Keratinocyte (primary cell): ENCODE measurements at regions not wholly inside any gene's neighbourhood (a gene's known extent, or its start where the extent isn't known, plus 50 kb on each side); places are given as distances from the start of the nearest gene placed in this dataset.

Source experiments
- DNase-seq: peaks from one replicate; pipeline ENCODE4 v3.0.0-alpha.2; 2011; ENCODE audit warnings: low read depth, missing footprints, low spot score
- FAIRE-seq: peaks from 2 replicates; lab custom pipeline; 2011; peaks lifted over from hg19 to GRCh38; lab: Jason Lieb, UNC
- H2AFZ ChIP-seq: 2 replicates; pipeline ENCODE4 v1.6.0; 2012; ENCODE audit warnings: low read length, control low read depth, inconsistent platforms; ENCODE audit not compliant: control insufficient read depth
- H3K27ac ChIP-seq: 2 replicates; pipeline ENCODE4 v1.5.1; 2011; ENCODE audit warnings: low read length; ENCODE audit not compliant: control insufficient read depth, insufficient read depth
- H3K27me3 ChIP-seq: 3 replicates; pipeline ENCODE4 v1.6.0; 2011; ENCODE audit warnings: low read length; ENCODE audit not compliant: control insufficient read depth, insufficient read depth; ENCODE audit errors: extremely low read depth
- H3K36me3 ChIP-seq, 2 experiments: 2 replicates in 1 of 2; 3 replicates in 1 of 2; pipeline ENCODE4 v1.5.1; 2011; ENCODE audit warnings: low read length in 2 of 2, mild to moderate bottlenecking in 1 of 2; ENCODE audit not compliant: control insufficient read depth in 2 of 2, insufficient read depth in 2 of 2; ENCODE audit errors: extremely low read depth in 1 of 2
- H3K4me1 ChIP-seq: 3 replicates; pipeline ENCODE4 v1.5.1; 2011; ENCODE audit warnings: low read length; ENCODE audit not compliant: control insufficient read depth, insufficient read depth; ENCODE audit errors: extremely low read depth
- H3K4me2 ChIP-seq: 3 replicates; pipeline ENCODE4 v1.6.0; 2011; ENCODE audit warnings: low read depth, low read length; ENCODE audit not compliant: control insufficient read depth, insufficient read depth; ENCODE audit errors: extremely low read depth
- H3K4me3 ChIP-seq, 3 experiments: fragments of 200-600 bp in 1 of 3; sonication (generic) in 1 of 3; 2 replicates in 2 of 3; 3 replicates in 1 of 3; pipeline ENCODE4 v1.5.1; 2011 to 2016; ENCODE audit warnings: low read length in 3 of 3, mild to moderate bottlenecking in 3 of 3, control low read depth in 2 of 3, inconsistent platforms in 1 of 3, low read depth in 1 of 3, mixed read lengths in 1 of 3, mixed run types in 1 of 3, moderate library complexity in 1 of 3; ENCODE audit not compliant: control insufficient read depth in 2 of 3, insufficient read depth in 2 of 3; ENCODE audit errors: extremely low read depth in 1 of 3
- H3K79me2 ChIP-seq: 2 replicates; pipeline ENCODE4 v1.6.0; 2012; ENCODE audit warnings: low read length; ENCODE audit not compliant: control insufficient read depth, insufficient read depth
- H3K9ac ChIP-seq: 3 replicates; pipeline ENCODE4 v1.6.0; 2011; ENCODE audit warnings: low read length; ENCODE audit not compliant: control insufficient read depth, insufficient read depth; ENCODE audit errors: extremely low read depth
- H3K9me1 ChIP-seq: 3 replicates; pipeline ENCODE4 v1.6.0; 2011; ENCODE audit warnings: low read length; ENCODE audit not compliant: control insufficient read depth, insufficient read depth; ENCODE audit errors: extremely low read depth
- H3K9me3 ChIP-seq: 2 replicates; pipeline ENCODE4 v1.5.1; 2012; ENCODE audit warnings: low read depth, low read length; ENCODE audit not compliant: control insufficient read depth
- H4K20me1 ChIP-seq: 3 replicates; pipeline ENCODE4 v1.6.0; 2011; ENCODE audit warnings: low read length; ENCODE audit not compliant: control insufficient read depth, insufficient read depth; ENCODE audit errors: extremely low read depth
- EZH2 ChIP-seq: IDR thresholded peaks from one replicate; pipeline ENCODE4 v1.6.1; 2012; ENCODE audit warnings: inconsistent platforms, mild to moderate bottlenecking, low read length, moderate library complexity
- dilution Hi-C: fragments of 300-500 bp; cut with MboI; formaldehyde crosslinking; loops from one replicate; pipeline ENCODE4 v1.7.0; 2020; ENCODE audit warnings: low sequenced_read_pairs; ENCODE audit not compliant: extremely low pct_ligation_motif_present
- TF ChIP-seq, protein P1 (sequence below), 3 experiments: IDR thresholded peaks in 1 of 3; conservative IDR thresholded peaks in 1 of 3; optimal IDR thresholded peaks in 1 of 3; 2 replicates in 2 of 3; 3 replicates in 1 of 3; pipeline versions ENCODE3 to v1.5.1; 2011; ENCODE audit warnings: low read length in 3 of 3, mild to moderate bottlenecking in 3 of 3, moderate library complexity in 2 of 3, control low read depth in 1 of 3, inconsistent platforms in 1 of 3; ENCODE audit not compliant: insufficient read depth in 2 of 3; ENCODE audit errors: extremely low read depth in 1 of 3

DNA sequence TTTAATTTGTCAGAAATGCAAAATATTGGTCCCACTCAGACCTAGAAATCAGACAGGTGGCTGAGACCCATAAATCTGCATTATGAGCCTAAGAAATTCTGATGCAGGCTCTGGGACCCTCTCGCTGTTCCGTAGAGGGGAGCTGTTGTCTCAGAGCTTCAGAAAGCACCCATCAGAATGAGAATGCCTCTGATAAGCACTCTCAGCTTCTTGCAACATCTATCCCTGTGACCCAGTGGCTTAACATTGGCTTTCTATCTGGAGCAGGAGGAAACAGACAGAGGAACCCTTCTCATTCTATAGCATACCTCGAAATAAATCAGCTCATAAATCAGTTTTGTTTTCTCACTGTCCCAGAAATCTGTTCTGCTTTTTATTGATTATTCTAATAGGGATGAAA, 184.6 kb upstream of the SP4 start:
- TF ChIP-seq EZH2, result no peak
- TF ChIP-seq, protein P1, sequence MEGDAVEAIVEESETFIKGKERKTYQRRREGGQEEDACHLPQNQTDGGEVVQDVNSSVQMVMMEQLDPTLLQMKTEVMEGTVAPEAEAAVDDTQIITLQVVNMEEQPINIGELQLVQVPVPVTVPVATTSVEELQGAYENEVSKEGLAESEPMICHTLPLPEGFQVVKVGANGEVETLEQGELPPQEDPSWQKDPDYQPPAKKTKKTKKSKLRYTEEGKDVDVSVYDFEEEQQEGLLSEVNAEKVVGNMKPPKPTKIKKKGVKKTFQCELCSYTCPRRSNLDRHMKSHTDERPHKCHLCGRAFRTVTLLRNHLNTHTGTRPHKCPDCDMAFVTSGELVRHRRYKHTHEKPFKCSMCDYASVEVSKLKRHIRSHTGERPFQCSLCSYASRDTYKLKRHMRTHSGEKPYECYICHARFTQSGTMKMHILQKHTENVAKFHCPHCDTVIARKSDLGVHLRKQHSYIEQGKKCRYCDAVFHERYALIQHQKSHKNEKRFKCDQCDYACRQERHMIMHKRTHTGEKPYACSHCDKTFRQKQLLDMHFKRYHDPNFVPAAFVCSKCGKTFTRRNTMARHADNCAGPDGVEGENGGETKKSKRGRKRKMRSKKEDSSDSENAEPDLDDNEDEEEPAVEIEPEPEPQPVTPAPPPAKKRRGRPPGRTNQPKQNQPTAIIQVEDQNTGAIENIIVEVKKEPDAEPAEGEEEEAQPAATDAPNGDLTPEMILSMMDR (optimal IDR thresholded peaks at IDR 0.05 in 1 of 3, IDR thresholded peaks at IDR 0.05 in 1 of 3, conservative IDR thresholded peaks at IDR 0.05 in 1 of 3; ENCODE audit: extremely low read depth in 1 of 3, insufficient read depth in 2 of 3, low read length in 3 of 3), result no peak
- H3K9me3 ChIP-seq, result no peaks in the 10 kb centered on the region
- no peak overlapping the region for H3K4me2 ChIP-seq
- no peak for DNase-seq
- H3K27me3 ChIP-seq, result no peaks in the 10 kb centered on the region
- no peaks in the 10 kb centered on the region for H3K36me3 ChIP-seq
- no peak overlapping the region for H3K27ac ChIP-seq
- no peaks in the 10 kb centered on the region for H3K79me2 ChIP-seq
- no peaks in the 10 kb centered on the region for H4K20me1 ChIP-seq
- no peaks in the 10 kb centered on the region for H3K9me1 ChIP-seq
- no peak overlapping the region for H2AFZ ChIP-seq
- dilution Hi-C loops, result no loop called here
- no peaks in the 10 kb centered on the region for H3K4me1 ChIP-seq
- no peak overlapping the region for H3K4me3 ChIP-seq
- no peak overlapping the region for H3K9ac ChIP-seq
- no peak for FAIRE-seq

DNA sequence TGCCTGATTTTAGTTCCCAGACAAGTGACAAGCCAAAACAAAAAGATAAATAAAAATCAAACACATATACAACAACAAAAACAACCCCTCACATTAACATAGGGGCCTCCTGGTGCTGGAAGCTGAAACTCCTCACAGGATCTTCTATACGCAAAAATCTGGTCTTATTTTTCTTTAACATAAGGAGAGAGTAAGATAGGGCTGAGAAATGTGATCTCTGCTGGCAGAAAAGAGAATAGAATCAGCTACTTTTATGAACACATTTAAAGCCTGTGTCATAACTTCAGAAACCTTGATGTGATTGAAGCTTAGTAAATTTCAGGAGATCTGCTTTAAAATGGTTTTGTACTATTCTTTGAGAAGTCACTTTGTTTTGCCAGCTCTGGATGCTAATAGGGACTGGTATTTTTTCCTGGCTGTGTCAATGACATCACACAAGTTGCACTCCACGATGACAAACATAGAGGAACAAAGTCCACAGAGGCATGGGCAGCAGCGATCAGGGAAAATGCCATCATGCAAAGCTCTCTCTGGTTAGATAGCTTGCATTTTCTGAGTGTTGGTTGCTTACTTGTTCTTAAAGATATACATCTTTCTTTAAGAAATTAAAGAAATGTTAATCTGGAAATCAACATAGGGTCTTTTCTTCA, 176.6 kb upstream of the SP4 start:
- H3K27me3 ChIP-seq, result no peaks in the 10 kb centered on the region

More for the DNA sequence above, 176.6 kb upstream of the SP4 start:
- Histone ChIP-seq H2AFZ (no peak overlapping the region), H3K9ac (no peak overlapping the region), H3K4me2 (no peak overlapping the region), H3K79me2 (no peaks in the 10 kb centered on the region), H3K4me1 (no peaks in the 10 kb centered on the region), H4K20me1 (no peaks in the 10 kb centered on the region), H3K4me3 (no peak overlapping the region), H3K9me3 (no peaks in the 10 kb centered on the region), H3K36me3 (no peaks in the 10 kb centered on the region), H3K27ac (no peak overlapping the region), H3K9me1 (no peaks in the 10 kb centered on the region)
- no peak for DNase-seq
- dilution Hi-C loops, result no loop called here
- FAIRE-seq, result no peak
- TF ChIP-seq EZH2, result no peak
- TF ChIP-seq, protein P1 (optimal IDR thresholded peaks at IDR 0.05 in 1 of 3, IDR thresholded peaks at IDR 0.05 in 1 of 3, conservative IDR thresholded peaks at IDR 0.05 in 1 of 3; ENCODE audit: extremely low read depth in 1 of 3, insufficient read depth in 2 of 3, low read length in 3 of 3), result no peak
